ENCODE measurements at regions not wholly inside any gene's neighbourhood (a gene's known extent, or its start where the extent isn't known, plus 50 kb on each side); places are given as distances from the start of the nearest gene placed in this dataset.

DNA sequence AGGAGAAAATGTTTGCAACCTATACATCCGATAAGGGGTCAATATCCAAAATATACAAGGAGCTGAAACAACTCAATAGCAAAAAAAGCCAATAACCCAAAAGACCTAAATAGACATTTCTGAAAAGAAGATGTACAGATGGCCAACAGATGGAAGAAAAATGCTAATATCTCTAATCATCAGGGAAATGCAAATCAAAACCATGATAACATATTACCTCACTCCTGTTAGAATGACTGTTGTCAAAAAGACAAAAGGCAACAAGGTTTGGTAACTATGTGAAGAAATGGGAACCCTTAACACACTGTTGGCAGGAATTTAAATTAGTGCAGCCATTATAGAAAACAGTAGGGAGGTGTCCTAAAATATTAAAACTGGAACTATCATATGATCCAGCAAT, 74.7 kb downstream of the LEPR start:
- no peak overlapping the region for H3K27ac ChIP-seq
- POLR2A ChIA-PET (ENCODE audit: low non-redundant PET), result no interaction called here
- no peak for TF ChIP-seq CTCF (conservative IDR thresholded peaks at IDR 0.05; ENCODE audit: low read depth)
- no peak for DNase-seq (ENCODE audit: low spot score)
- CTCF ChIA-PET, result no interaction called here

- DNase-seq (ENCODE audit: low spot score), result no peak
- ChIA-PET CTCF (interaction anchor here (0.6 kb wide), 1 partner anchor 401 kb away, joined by 3 read pairs; no protein-coding TSS in a partner anchor), POLR2A (ENCODE audit: low non-redundant PET) (no interaction called here)
- TF ChIP-seq CTCF (conservative IDR thresholded peaks at IDR 0.05; ENCODE audit: low read depth), result no peak
- no peak overlapping the region for H3K27ac ChIP-seq
Observed at GRCh38 chr1:65497256-65497830, 76.9 kb downstream of the LEPR start.

DNA sequence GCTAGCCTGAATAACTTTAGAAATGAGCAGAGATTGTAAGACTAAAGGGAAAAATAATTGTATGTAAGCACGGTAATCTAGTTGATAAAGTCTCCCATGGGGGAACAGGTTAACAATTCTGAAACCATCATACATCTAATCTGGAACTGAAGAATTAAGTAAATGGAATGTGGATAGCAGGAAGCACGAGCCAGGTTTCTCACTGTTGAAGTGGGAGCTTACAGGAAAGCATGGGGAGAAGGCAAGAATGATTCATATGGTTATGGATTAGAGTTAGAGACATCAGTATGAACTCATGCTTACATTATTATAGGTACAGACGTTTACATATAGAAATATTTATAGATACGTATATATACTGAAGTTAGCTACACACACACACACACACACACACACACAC, 83.0 kb downstream of the LEPR start:
- H3K27ac ChIP-seq, result no peak overlapping the region
- TF ChIP-seq CTCF (conservative IDR thresholded peaks at IDR 0.05; ENCODE audit: low read depth), result no peak
- CTCF ChIA-PET, result no interaction called here
- POLR2A ChIA-PET (ENCODE audit: low non-redundant PET), result no interaction called here
- no peak for DNase-seq (ENCODE audit: low spot score)

GRCh38 chr1:65504263-65504662, 83.8 kb downstream of the LEPR start:
- POLR2A ChIA-PET (ENCODE audit: low non-redundant PET), result no interaction called here
- CTCF ChIA-PET, result no interaction called here
- no peak overlapping the region for H3K27ac ChIP-seq
- TF ChIP-seq CTCF (conservative IDR thresholded peaks at IDR 0.05; ENCODE audit: low read depth), result no peak
- DNase-seq (ENCODE audit: low spot score), result no peak

GRCh38 chr1:65505547-65506300, 85.3 kb downstream of the LEPR start:
- ChIA-PET CTCF (interaction anchor here (0.7 kb wide), 1 partner anchor 222 kb away, joined by 3 read pairs; no protein-coding TSS in a partner anchor), POLR2A (ENCODE audit: low non-redundant PET) (no interaction called here)
- H3K27ac ChIP-seq, result no peak overlapping the region
- DNase-seq (ENCODE audit: low spot score), result no peak
- TF ChIP-seq CTCF (conservative IDR thresholded peaks at IDR 0.05; ENCODE audit: low read depth), result no peak

- POLR2A ChIA-PET (ENCODE audit: low non-redundant PET), result no interaction called here
- CTCF ChIA-PET, result no interaction called here
- no peak for DNase-seq (ENCODE audit: low spot score)
- TF ChIP-seq CTCF (conservative IDR thresholded peaks at IDR 0.05; ENCODE audit: low read depth), result no peak
- H3K27ac ChIP-seq, result no peak overlapping the region
Observed at GRCh38 chr1:65508051-65508450, 87.6 kb downstream of the LEPR start.

Measured in RWPE1 (cell line).